RWPE2 (cell line): ENCODE measurements at regions not wholly inside any gene's neighbourhood (a gene's known extent, or its start where the extent isn't known, plus 50 kb on each side); places are given as distances from the start of the nearest gene placed in this dataset.
A peak's percentile ranks its signal among the peaks of the same experiment; 100 is the strongest.

Experiments used
- ATAC-seq: fragments of 200-7000 bp; cut with Tn5 transposase; 3 replicates; pipeline ENCODE4 v1.9.1; 2021; ENCODE audit warnings: low read depth
- DNase-seq: peaks from one replicate; pipeline ENCODE4 v3.0.0-alpha.2; 2020; ENCODE audit warnings: low spot score
- H3K27ac ChIP-seq: fragments of 450-650 bp; 2 replicates; pipeline ENCODE4 v1.5.1; 2017; ENCODE audit warnings: mild to moderate bottlenecking; ENCODE audit not compliant: poor library complexity, severe bottlenecking
- H3K27me3 ChIP-seq: fragments of 250-450 bp; sonication (Bioruptor Pico); 2 replicates; pipeline ENCODE4 v1.5.1; 2021; ENCODE audit warnings: mild to moderate bottlenecking, moderate library complexity; ENCODE audit not compliant: insufficient read depth, poor library complexity, severe bottlenecking
- H3K36me3 ChIP-seq: fragments of 250-450 bp; sonication (Bioruptor Pico); 2 replicates; pipeline ENCODE4 v1.5.1; 2020; ENCODE audit warnings: low read depth, mild to moderate bottlenecking, moderate library complexity
- H3K4me1 ChIP-seq: fragments of 250-450 bp; sonication (Bioruptor Pico); 2 replicates; pipeline ENCODE4 v1.5.1; 2021; ENCODE audit warnings: mild to moderate bottlenecking, moderate library complexity; ENCODE audit not compliant: insufficient read depth, poor library complexity, severe bottlenecking
- H3K4me3 ChIP-seq: fragments of 250-450 bp; sonication (Bioruptor Pico); 2 replicates; pipeline ENCODE4 v1.5.1; 2021; ENCODE audit warnings: mild to moderate bottlenecking, moderate library complexity; ENCODE audit not compliant: severe bottlenecking
- H3K9me3 ChIP-seq: fragments of 250-450 bp; sonication (Bioruptor Pico); 2 replicates; pipeline ENCODE4 v1.5.1; 2021; ENCODE audit warnings: mild to moderate bottlenecking, moderate library complexity; ENCODE audit not compliant: severe bottlenecking
- TF ChIP-seq, protein P1 (sequence below): fragments of 450-650 bp; IDR thresholded peaks from one replicate; pipeline ENCODE4 v1.5.1; 2017; ENCODE audit warnings: mild to moderate bottlenecking, moderate library complexity; ENCODE audit not compliant: poor library complexity, severe bottlenecking

DNA sequence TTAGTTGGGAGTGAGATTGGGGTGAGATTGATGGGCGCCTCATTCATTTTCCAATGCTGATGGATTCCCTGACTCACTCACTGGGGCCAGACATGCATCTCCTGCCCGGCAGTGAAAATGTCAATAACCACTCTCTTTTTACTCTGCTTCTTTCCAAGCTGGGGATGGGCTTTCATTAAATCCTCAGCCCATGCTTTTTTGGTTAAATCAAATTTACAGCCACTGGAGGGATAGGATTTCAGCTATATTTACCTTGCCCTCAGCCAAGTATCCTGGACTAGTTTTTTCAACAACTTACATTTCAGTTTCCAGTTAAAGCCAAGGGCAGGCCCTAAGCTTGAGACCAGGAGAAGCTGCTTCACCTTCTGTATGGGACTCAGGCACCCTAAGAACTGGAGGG, 162.8 kb downstream of the TSN start:
- TF ChIP-seq, protein P1, sequence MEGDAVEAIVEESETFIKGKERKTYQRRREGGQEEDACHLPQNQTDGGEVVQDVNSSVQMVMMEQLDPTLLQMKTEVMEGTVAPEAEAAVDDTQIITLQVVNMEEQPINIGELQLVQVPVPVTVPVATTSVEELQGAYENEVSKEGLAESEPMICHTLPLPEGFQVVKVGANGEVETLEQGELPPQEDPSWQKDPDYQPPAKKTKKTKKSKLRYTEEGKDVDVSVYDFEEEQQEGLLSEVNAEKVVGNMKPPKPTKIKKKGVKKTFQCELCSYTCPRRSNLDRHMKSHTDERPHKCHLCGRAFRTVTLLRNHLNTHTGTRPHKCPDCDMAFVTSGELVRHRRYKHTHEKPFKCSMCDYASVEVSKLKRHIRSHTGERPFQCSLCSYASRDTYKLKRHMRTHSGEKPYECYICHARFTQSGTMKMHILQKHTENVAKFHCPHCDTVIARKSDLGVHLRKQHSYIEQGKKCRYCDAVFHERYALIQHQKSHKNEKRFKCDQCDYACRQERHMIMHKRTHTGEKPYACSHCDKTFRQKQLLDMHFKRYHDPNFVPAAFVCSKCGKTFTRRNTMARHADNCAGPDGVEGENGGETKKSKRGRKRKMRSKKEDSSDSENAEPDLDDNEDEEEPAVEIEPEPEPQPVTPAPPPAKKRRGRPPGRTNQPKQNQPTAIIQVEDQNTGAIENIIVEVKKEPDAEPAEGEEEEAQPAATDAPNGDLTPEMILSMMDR = no peak

DNA sequence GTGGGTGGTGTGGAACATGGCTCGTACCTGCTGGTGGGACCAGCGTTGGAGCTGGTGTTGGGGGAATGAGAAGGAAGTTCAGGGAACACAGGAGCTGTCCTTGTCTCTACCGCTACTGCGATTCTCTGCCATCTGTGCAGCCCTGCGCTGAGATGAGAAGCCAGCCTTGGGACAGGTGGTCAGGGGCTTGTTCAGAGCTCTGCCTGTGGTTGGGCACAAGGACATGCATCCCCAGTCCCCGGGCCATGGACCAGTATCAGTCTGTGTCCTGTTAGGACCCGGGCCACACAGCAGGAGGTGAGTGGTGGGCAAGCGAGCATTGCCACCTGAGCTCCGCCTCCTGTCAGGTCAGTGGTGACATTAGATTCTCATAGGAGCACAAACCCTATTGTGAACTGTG, 164.4 kb downstream of the TSN start:
- DNase-seq = no peak
- TF ChIP-seq, protein P1 = no peak
- Histone ChIP-seq H3K9me3 (no peaks in the 10 kb centered on the region), H3K36me3 (no peaks in the 10 kb centered on the region), H3K27ac (no peak overlapping the region), H3K4me3 (no peak overlapping the region), H3K4me1 (no peaks in the 10 kb centered on the region), H3K27me3 (no peaks in the 10 kb centered on the region)
- ATAC-seq = no peak

More for the DNA sequence above, 162.8 kb downstream of the TSN start:
- no peak for ATAC-seq
- DNase-seq = no peak
- Histone ChIP-seq H3K36me3 (no peaks in the 10 kb centered on the region), H3K27ac (no peak overlapping the region), H3K27me3 (no peaks in the 10 kb centered on the region), H3K4me3 (no peak overlapping the region), H3K9me3 (no peaks in the 10 kb centered on the region), H3K4me1 (no peaks in the 10 kb centered on the region)

DNA sequence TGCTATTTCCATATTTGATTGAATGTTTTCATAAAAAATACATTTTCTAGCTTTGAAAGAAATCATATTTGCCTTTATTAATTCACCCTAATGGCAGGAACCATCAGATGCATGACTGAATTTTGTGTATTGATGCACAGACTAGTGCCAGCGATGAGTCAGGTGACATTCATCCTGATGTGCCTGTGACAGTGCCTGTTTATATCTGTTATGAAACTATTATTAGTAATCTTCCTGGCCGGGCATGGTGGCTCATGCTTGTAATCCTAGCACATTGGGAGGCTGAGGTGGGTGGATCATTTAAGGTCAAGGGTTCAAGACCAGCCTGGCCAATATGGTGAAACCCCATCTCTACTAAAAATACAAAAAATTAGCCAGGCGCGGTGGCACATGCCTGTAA, 170.0 kb downstream of the TSN start:
- DNase-seq (no peak), ATAC-seq (peak; percentile 45; the same call in 1 of the 3 replicates)
- no peaks in the 10 kb centered on the region for H3K36me3 ChIP-seq

DNA sequence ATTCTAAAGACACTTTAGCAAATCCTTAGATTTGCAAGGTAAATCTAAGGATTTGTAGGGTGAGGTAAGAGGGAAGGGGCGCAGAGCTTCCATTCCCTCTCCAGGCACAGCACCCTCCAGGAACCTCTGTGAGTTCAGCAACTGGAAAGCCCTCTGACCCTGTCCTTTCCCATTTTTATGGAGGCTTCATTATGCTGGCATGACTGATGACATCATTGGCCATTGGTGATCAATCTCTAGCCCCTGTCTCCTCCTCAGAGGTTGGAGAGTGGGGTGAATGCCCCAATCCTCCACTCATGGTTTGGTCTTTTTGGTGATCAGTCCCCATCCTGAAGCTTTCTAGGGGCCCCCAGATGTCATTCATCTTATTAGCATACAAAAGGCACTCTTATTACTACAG, 187.8 kb downstream of the TSN start:
- Histone ChIP-seq H3K4me1 (peaks cover 13% of the 10 kb centered on the region), H3K36me3 (no peaks in the 10 kb centered on the region), H3K27me3 (no peaks in the 10 kb centered on the region), H3K4me3 (no peak overlapping the region), H3K9me3 (no peaks in the 10 kb centered on the region), H3K27ac (peak overlapping the region; percentile 91)
- ATAC-seq (no peak), DNase-seq (no peak)
- TF ChIP-seq, protein P1 = no peak

More for the DNA sequence above, 170.0 kb downstream of the TSN start:
- no peaks in the 10 kb centered on the region for H3K27me3 ChIP-seq
- no peaks in the 10 kb centered on the region for H3K4me1 ChIP-seq
- no peaks in the 10 kb centered on the region for H3K9me3 ChIP-seq
- H3K4me3 ChIP-seq = no peak overlapping the region
- H3K27ac ChIP-seq = no peak overlapping the region
- TF ChIP-seq, protein P1 = no peak

DNA sequence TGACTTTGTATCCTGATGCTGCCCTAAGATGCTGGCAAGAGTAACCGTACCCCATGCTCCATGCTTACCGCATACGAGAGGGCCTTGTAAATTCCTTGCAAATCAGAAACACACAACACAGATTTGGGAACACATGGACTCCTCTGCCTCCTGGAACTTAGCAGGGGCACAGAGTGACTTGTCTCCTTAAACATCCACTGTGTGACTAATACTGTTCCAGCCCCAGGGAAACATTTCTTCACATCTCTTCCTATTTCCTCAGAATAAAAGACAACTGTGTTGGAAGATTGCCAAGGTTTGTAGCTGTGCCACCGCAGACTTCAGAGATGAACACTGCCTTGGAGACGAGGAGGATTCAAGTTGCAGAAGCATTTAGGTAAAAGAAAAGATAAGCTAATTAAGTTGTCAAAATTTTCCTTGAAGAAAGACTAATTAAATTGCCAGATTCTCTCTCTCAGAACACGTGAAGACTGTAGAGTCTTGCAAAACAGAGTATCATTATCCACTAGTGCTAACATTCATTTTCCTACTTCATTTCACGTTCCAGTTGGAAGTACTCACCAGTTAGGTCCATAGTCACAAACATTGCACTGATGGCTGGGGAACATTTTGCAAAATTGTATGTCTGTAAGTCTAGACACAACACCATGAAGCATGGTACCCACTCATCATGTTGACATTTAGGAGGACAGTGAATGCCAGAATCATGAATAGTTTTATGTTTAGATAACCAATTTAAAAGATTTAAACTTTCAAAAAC, 188.8 kb downstream of the TSN start:
- peaks cover 13% of the 10 kb centered on the region for H3K4me1 ChIP-seq
- H3K27me3 ChIP-seq = no peaks in the 10 kb centered on the region
- H3K4me3 ChIP-seq = no peak overlapping the region
- H3K36me3 ChIP-seq = no peaks in the 10 kb centered on the region
- ATAC-seq = peak; percentile 97
- H3K9me3 ChIP-seq = no peaks in the 10 kb centered on the region
- TF ChIP-seq, protein P1 = no peak
- DNase-seq = no peak
- peak overlapping the region; percentile 91 for H3K27ac ChIP-seq
